GM12874 (cell line): ENCODE measurements at regions not wholly inside any gene's neighbourhood (a gene's known extent, or its start where the extent isn't known, plus 50 kb on each side); places are given as distances from the start of the nearest gene placed in this dataset.

Source experiments
- CTCF ChIP-seq: IDR thresholded peaks from 2 replicates; pipeline ENCODE4 v1.5.1; 2011; ENCODE audit warnings: low read depth, mild to moderate bottlenecking, control low read depth, low read length, moderate library complexity; ENCODE audit not compliant: insufficient read depth

GRCh38 chr21:14699433-14700407, 153.6 kb upstream of the SAMSN1 start:
- no peak for TF ChIP-seq CTCF

GRCh38 chr21:14697769-14698168, 151.7 kb upstream of the SAMSN1 start:
- no peak for TF ChIP-seq CTCF

- no peak for TF ChIP-seq CTCF
Measured at GRCh38 chr21:14694817-14695216, 148.7 kb upstream of the SAMSN1 start.

GRCh38 chr21:14693997-14694396, 147.9 kb upstream of the SAMSN1 start:
- no peak for TF ChIP-seq CTCF

- no peak for TF ChIP-seq CTCF
Measured at GRCh38 chr21:14691914-14692313, 145.8 kb upstream of the SAMSN1 start.

- no peak for TF ChIP-seq CTCF
Measured at GRCh38 chr21:14690886-14691285, 144.8 kb upstream of the SAMSN1 start.

GRCh38 chr21:14688936-14689335, 142.8 kb upstream of the SAMSN1 start:
- TF ChIP-seq CTCF = no peak
